ENCODE measurements at regions not wholly inside any gene's neighbourhood (a gene's known extent, or its start where the extent isn't known, plus 50 kb on each side); places are given as distances from the start of the nearest gene placed in this dataset.
"Not testable (repeated sequence)": the region's sequence is repeated elsewhere in the genome, so short reads cannot be mapped to it uniquely, and the experiment has no call there.

- DNase-seq (ENCODE audit: low read depth): no peak
These were observed 1224.6 kb downstream of the CDH8 start for GRCh38 chr16:60811657-60812056.

GRCh38 chr16:60811051-60811608 is 1225.1 kb downstream of the CDH8 start:
- DNase-seq (ENCODE audit: low read depth): no peak

- DNase-seq (ENCODE audit: low read depth): no peak
These were observed 1226.0 kb downstream of the CDH8 start for GRCh38 chr16:60810250-60810649.

- DNase-seq (ENCODE audit: low read depth): no peak
These were observed 1243.8 kb downstream of the CDH8 start for GRCh38 chr16:60792437-60792836.

- no peak for DNase-seq (ENCODE audit: low read depth)
These were observed 1247.6 kb downstream of the CDH8 start for GRCh38 chr16:60788631-60789030.

DNA sequence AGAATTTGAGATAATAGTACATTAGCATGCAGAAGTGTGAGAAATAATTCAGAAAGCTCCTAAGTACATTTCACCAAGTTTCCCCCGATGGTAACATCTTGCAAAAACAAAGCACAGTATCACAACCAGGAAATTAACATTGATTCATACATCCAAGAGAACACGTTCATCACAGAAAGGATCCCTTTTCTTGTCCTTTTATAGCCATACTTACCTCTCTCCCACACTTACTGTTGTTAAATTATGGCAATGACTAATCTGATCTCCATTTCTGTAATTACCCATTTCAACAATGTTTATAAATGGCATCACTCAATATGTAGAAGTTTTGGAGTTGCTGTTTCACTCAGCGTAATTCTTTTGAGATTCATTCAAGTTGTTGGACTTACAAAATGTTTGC is 1260.0 kb downstream of the CDH8 start:
- DNase-seq (ENCODE audit: low read depth): no peak

DNA sequence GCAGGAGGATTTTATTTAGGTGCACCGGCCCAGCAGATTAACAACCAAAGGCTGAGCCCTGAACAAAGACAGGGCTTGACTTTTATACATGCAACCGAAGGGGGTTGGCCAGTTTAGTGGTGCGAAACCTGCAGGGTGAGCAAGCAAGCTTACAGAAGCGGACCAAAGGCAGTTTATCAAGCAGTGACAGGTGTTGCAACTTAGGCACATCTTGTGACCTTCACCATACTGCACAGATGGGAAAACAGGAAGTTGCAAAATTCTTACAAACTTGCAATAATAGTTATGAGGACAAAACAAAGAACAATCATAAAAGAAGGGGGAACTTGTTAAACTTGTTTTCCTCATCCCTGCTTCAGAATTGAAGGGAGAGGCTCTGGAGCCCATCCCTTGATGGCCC is 1265.1 kb downstream of the CDH8 start:
- no peak for DNase-seq (ENCODE audit: low read depth)

DNA sequence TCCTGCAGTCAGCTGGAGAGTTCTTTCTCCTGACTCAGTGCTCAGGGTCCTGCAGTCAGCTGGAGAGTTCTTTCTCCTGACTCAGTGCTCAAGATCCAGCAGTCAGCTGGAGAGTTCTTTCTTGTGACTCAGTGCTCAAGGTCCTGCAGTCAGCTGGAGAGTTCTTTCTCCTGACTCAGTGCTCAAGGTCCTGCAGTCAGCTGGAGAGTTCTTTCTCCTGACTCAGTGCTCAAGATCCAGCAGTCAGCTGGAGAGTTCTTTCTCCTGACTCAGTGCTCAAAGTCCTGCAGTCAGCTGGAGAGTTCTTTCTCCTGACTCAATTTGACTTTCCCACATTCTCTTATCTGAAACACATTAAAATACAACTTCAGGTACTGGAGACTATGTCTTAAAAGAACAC is 1265.9 kb downstream of the CDH8 start:
- DNase-seq (ENCODE audit: low read depth): not testable (repeated sequence)

GRCh38 chr16:60763869-60764268 is 1272.4 kb downstream of the CDH8 start:
- no peak for DNase-seq (ENCODE audit: low read depth)

GRCh38 chr16:60755907-60756306 is 1280.3 kb downstream of the CDH8 start:
- DNase-seq (ENCODE audit: low read depth): no peak

DNA sequence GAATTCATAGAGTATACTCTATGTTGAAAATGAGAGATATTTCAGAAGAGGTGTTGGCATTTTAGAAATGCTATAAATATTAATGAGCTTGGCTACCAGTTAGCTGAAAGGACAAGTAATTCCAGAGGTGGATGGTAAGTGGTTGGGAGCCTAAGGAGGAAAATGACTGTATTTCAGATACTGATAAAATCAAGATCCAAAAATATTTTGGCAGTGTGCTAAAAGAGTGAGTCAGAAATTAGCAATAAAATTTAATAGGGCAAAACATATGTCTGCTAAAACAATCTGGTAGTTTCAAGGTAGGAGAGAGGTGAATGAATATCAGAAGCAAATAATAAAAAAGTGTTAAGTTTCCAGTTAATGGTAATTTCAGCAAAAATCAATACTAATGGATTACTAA is 1287.9 kb downstream of the CDH8 start:
- no peak for DNase-seq (ENCODE audit: low read depth)

DNA sequence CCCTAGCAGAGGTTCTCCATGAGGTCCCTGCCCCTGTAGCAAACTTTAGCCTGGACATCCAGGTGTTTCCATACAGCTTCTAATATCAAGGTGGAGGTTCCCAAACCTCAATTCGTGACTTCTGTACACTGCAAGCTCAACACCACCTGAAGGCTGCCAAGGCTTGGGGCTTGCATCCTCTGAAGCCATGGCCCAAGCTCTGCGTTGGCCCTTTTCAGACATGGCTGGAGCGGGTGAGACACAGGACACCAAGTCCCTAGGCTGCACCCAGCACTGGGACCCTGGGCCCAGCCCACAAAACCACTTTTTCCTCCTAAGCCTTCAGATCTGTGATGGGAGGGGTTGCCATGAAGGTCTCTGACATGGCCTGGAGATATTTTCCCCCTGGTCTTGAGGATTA is 1292.0 kb downstream of the CDH8 start:
- DNase-seq (ENCODE audit: low read depth): no peak

DNA sequence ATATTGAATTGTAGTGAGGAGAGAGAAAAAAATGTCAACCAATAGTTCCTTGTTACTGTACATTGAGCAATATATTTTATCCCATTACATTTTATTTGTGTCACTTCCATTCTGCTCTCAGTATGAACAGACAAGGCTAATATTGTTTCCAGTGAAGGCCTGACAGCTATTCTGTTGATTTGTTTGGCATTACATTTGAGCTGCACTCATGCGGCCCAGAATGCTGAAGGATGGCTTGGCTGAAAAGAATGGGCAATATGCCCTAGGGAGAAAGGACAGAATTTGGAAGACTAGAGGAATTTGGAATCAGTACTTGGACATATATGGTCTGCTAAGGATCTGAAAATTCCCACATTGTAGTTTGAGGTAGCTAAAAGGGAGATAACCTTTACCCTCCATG is 1294.4 kb downstream of the CDH8 start:
- no peak for DNase-seq (ENCODE audit: low read depth)

- DNase-seq (ENCODE audit: low read depth): no peak
These were observed 1296.2 kb downstream of the CDH8 start for GRCh38 chr16:60739737-60740683.

DNA sequence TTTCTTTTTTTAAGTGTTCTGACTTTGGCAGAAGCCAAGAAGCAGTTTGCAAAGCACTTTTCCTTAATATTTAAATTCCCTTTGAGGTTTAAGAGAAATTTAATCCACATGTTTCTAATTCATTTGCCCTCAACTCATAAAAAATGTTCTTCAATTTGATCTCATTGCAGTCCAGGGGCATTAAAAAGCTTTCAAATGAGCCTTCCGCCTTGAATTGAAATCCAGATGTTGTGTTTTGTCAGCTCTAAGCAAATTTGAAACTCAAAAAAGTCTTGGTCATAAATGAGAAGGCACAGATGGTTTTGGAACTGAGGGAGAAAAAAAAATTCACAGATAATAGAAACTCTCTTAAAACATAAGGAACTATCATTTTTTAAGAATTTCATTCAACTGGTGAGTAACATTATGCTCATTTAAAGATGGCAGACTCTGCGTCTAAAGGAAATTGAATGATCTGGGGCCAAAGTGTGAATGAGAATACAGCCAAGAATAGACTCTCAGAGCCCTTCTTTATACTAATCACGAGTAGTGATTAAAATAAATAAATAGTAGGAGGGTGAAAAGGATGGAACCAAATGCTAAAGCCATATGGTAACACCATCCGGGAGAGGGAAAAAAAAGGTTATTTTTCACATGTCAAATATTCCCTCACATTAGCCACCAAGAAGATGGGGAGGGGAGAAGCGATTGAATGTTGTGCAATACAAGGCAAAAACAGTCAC is 1304.7 kb downstream of the CDH8 start:
- DNase-seq (ENCODE audit: low read depth): no peak

GRCh38 chr16:60729051-60729450 is 1307.2 kb downstream of the CDH8 start:
- DNase-seq (ENCODE audit: low read depth): no peak

DNA sequence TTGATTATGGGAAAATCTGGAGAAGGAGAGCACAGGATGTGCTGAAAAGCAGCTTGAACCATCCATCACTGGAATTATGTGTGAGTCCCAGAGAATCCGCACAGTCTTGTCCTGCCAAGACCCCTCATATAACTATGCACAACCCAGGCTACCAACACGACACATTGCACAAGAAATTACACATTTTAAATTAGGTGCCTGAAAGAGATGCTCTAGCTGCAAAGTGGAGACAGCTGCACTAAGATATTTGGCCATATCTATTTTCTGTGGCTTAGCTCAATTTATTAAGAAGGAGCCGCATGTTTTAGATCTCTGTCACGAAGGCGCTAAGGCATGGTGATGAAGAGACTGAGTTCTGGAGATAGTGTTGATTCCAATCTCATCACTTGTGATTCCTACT is 1308.4 kb downstream of the CDH8 start:
- no peak for DNase-seq (ENCODE audit: low read depth)

- no peak for DNase-seq (ENCODE audit: low read depth)
These were observed 1316.2 kb downstream of the CDH8 start for GRCh38 chr16:60720060-60720459.

- no peak for DNase-seq (ENCODE audit: low read depth)
These were observed 1318.4 kb downstream of the CDH8 start for GRCh38 chr16:60717808-60718207.

DNA sequence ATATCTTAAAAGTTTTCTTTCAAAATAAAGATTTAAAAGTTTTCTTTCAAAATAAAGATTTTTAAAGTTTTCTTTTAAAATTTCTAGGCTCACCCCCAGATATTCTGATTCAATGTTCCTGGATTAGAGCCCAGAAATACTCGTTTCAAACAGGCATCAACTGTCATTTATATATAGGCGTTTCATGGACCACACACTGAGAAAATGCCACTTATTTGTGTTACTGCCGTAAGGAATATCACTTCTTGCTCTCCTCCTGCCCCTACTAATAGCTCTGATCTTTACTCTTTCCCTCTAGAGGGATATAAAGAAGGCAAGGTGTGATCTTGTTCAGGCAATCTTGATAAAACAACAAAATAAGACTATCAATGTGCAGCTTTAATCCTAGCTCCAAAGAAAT is 1324.1 kb downstream of the CDH8 start:
- DNase-seq (ENCODE audit: low read depth): no peak

GRCh38 chr16:60704726-60705125 is 1331.5 kb downstream of the CDH8 start:
- DNase-seq (ENCODE audit: low read depth): no peak

DNA sequence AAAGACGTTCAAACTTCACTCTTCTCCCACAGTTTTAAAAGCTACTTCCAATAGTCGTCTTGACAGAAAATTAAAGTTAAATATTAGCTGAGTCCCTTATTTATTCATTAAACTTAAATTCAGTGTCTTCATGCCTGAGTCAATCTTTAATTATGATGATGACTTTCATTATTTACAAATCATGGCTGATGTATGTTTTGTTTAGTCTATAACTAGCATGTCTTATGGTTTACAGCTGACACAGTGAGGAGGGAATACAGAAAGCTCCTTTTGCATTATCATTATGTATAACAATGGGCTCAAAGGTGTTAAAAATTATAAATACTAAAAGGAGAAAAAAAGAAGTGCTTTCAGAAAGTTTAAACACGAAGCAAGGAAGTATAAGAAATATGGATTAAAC is 1333.1 kb downstream of the CDH8 start:
- DNase-seq (ENCODE audit: low read depth): no peak

Measured in myocyte (in vitro differentiated cells).